ENCODE measurements at regions not wholly inside any gene's neighbourhood (a gene's known extent, or its start where the extent isn't known, plus 50 kb on each side); places are given as distances from the start of the nearest gene placed in this dataset.

- H3K9me2 ChIP-seq (replicated peaks; ENCODE audit: insufficient read depth) = no peaks in the 10 kb centered on the region
- no peaks in the 10 kb centered on the region for H3K9me3 ChIP-seq (ENCODE audit: low read depth)
- H3K27me3 ChIP-seq = no peaks in the 10 kb centered on the region
- H3K4me3 ChIP-seq = no peak overlapping the region
- H3K36me3 ChIP-seq (replicated peaks; ENCODE audit: insufficient read depth, low read depth) = no peaks in the 10 kb centered on the region
- H3K4me1 ChIP-seq (ENCODE audit: insufficient read depth) = no peaks in the 10 kb centered on the region
- no peak for TF ChIP-seq EZH2phosphoT487 (IDR thresholded peaks at IDR 0.05; ENCODE audit: low read depth, severe bottlenecking, unreplicated experiment)
- no peak for TF ChIP-seq CTCF (IDR thresholded peaks at IDR 0.05; ENCODE audit: poor library complexity)
- no peak for TF ChIP-seq EZH2 (IDR thresholded peaks at IDR 0.05; ENCODE audit: borderline replicate concordance)
- H3K4me2 ChIP-seq = no peak overlapping the region
- no peaks in the 10 kb centered on the region for H4K20me1 ChIP-seq (ENCODE audit: insufficient read depth, poor library complexity, severe bottlenecking)
- H3K79me2 ChIP-seq = no peaks in the 10 kb centered on the region
- no peak for DNase-seq (ENCODE audit: low spot score)
- WGBS (ENCODE audit: low lambda C conversion rate, missing lambda C conversion rate) = 67% methylated on average over 2 of the region's 2 CpGs
- no peak overlapping the region for H3K27ac ChIP-seq
- no peak overlapping the region for H2AFZ ChIP-seq
Observed at GRCh38 chr1:70719154-70719553, 308.1 kb downstream of the CTH start.

GRCh38 chr1:70720109-70720508 lies 309.0 kb downstream of the CTH start:
- Histone ChIP-seq H3K4me1 (ENCODE audit: insufficient read depth) (no peaks in the 10 kb centered on the region), H3K9me3 (ENCODE audit: low read depth) (no peaks in the 10 kb centered on the region), H3K27ac (no peak overlapping the region), H2AFZ (no peak overlapping the region), H3K9me2 (replicated peaks; ENCODE audit: insufficient read depth) (no peaks in the 10 kb centered on the region), H3K4me2 (no peak overlapping the region), H3K27me3 (no peaks in the 10 kb centered on the region), H4K20me1 (ENCODE audit: insufficient read depth, poor library complexity, severe bottlenecking) (no peaks in the 10 kb centered on the region), H3K79me2 (no peaks in the 10 kb centered on the region), H3K4me3 (no peak overlapping the region), H3K36me3 (replicated peaks; ENCODE audit: insufficient read depth, low read depth) (no peaks in the 10 kb centered on the region)
- TF ChIP-seq CTCF (IDR thresholded peaks at IDR 0.05; ENCODE audit: poor library complexity) (no peak), EZH2phosphoT487 (IDR thresholded peaks at IDR 0.05; ENCODE audit: low read depth, severe bottlenecking, unreplicated experiment) (no peak), EZH2 (IDR thresholded peaks at IDR 0.05; ENCODE audit: borderline replicate concordance) (no peak)
- 55% methylated on average over 1 of the region's 1 CpG for WGBS (ENCODE audit: low lambda C conversion rate, missing lambda C conversion rate)
- no peak for DNase-seq (ENCODE audit: low spot score)

- no peaks in the 10 kb centered on the region for H3K27me3 ChIP-seq
- H3K27ac ChIP-seq = no peak overlapping the region
- H3K79me2 ChIP-seq = no peaks in the 10 kb centered on the region
- WGBS (ENCODE audit: low lambda C conversion rate, missing lambda C conversion rate) = 88% methylated on average over 1 of the region's 1 CpG
- no peak overlapping the region for H3K4me3 ChIP-seq
- no peak for DNase-seq (ENCODE audit: low spot score)
- no peaks in the 10 kb centered on the region for H3K9me3 ChIP-seq (ENCODE audit: low read depth)
- H3K36me3 ChIP-seq (replicated peaks; ENCODE audit: insufficient read depth, low read depth) = no peaks in the 10 kb centered on the region
- no peaks in the 10 kb centered on the region for H3K4me1 ChIP-seq (ENCODE audit: insufficient read depth)
- no peak for TF ChIP-seq EZH2 (IDR thresholded peaks at IDR 0.05; ENCODE audit: borderline replicate concordance)
- TF ChIP-seq CTCF (IDR thresholded peaks at IDR 0.05; ENCODE audit: poor library complexity) = no peak
- TF ChIP-seq EZH2phosphoT487 (IDR thresholded peaks at IDR 0.05; ENCODE audit: low read depth, severe bottlenecking, unreplicated experiment) = no peak
- H3K9me2 ChIP-seq (replicated peaks; ENCODE audit: insufficient read depth) = no peaks in the 10 kb centered on the region
- no peak overlapping the region for H2AFZ ChIP-seq
- no peaks in the 10 kb centered on the region for H4K20me1 ChIP-seq (ENCODE audit: insufficient read depth, poor library complexity, severe bottlenecking)
- no peak overlapping the region for H3K4me2 ChIP-seq
Observed at GRCh38 chr1:70720521-70720920, 309.5 kb downstream of the CTH start.
